Medulla oblongata (tissue), 1 donor: ENCODE measurements at regions not wholly inside any gene's neighbourhood (a gene's known extent, or its start where the extent isn't known, plus 50 kb on each side); places are given as distances from the start of the nearest gene placed in this dataset.
"Not testable (repeated sequence)": the region's sequence is repeated elsewhere in the genome, so short reads cannot be mapped to it uniquely, and the experiment has no call there.

Source experiments
- DNase-seq: peaks from one replicate; pipeline ENCODE4 v3.0.0-alpha.2; 2015; ENCODE audit errors: extremely low spot score

GRCh38 chr10:78415111-78415510 lies 381.4 kb downstream of the RPS24 start:
- no peak for DNase-seq

- DNase-seq: no peak
Measured at GRCh38 chr10:78416031-78417011, 382.7 kb downstream of the RPS24 start.

GRCh38 chr10:78417425-78418370 lies 384.0 kb downstream of the RPS24 start:
- DNase-seq: no peak

- DNase-seq: no peak
Measured at GRCh38 chr10:78419481-78420265, 386.0 kb downstream of the RPS24 start.

GRCh38 chr10:78420946-78421735 lies 387.5 kb downstream of the RPS24 start:
- peak; percentile 48 for DNase-seq

- DNase-seq: not testable (repeated sequence)
Measured at GRCh38 chr10:78424050-78424449, 390.4 kb downstream of the RPS24 start.

GRCh38 chr10:78424723-78425122 lies 391.1 kb downstream of the RPS24 start:
- DNase-seq: no peak

- no peak for DNase-seq
Measured at GRCh38 chr10:78426181-78426580, 392.5 kb downstream of the RPS24 start.

- no peak for DNase-seq
Measured at GRCh38 chr10:78427497-78428031, 393.9 kb downstream of the RPS24 start.

- no peak for DNase-seq
Measured at GRCh38 chr10:78428579-78428978, 394.9 kb downstream of the RPS24 start.

GRCh38 chr10:78429984-78430383 lies 396.3 kb downstream of the RPS24 start:
- no peak for DNase-seq

- DNase-seq: no peak
Measured at GRCh38 chr10:78432583-78432982, 398.9 kb downstream of the RPS24 start.

- DNase-seq: no peak
Measured at GRCh38 chr10:78433076-78433595, 399.5 kb downstream of the RPS24 start.

- DNase-seq: no peak
Measured at GRCh38 chr10:78433766-78434535, 400.3 kb downstream of the RPS24 start.

GRCh38 chr10:78434886-78435285 lies 401.2 kb downstream of the RPS24 start:
- no peak for DNase-seq

- DNase-seq: no peak
Measured at GRCh38 chr10:78435484-78436221, 402.0 kb downstream of the RPS24 start.

- no peak for DNase-seq
Measured at GRCh38 chr10:78436222-78436573, 402.5 kb downstream of the RPS24 start.

- DNase-seq: peak; percentile 32
Measured at GRCh38 chr10:78436706-78437406, 403.2 kb downstream of the RPS24 start.
